Gastroesophageal sphincter (tissue), 3 donors: ENCODE measurements at regions not wholly inside any gene's neighbourhood (a gene's known extent, or its start where the extent isn't known, plus 50 kb on each side); places are given as distances from the start of the nearest gene placed in this dataset.

Experiments used
- POLR2A ChIP-seq, 2 donors: fragments of 450-650 bp; IDR thresholded peaks; one replicate each; pipeline ENCODE4 v1.6.1; 2017; ENCODE audit warnings: antibody characterized with exemption in 2 of 2, mild to moderate bottlenecking in 2 of 2, moderate library complexity in 1 of 2
- POLR2AphosphoS5 ChIP-seq: sonication (generic); formaldehyde crosslinking; IDR thresholded peaks from one replicate; pipeline ENCODE4 v1.6.1; 2017; ENCODE audit warnings: antibody characterized with exemption
- TF ChIP-seq, protein P1 (sequence below), 4 experiments: fragments of 200-600 bp in 2 of 4; fragments of 450-650 bp in 2 of 4; sonication (generic) in 1 of 4; IDR thresholded peaks; one replicate each; pipeline ENCODE4 v1.5.1; 2017 to 2019; ENCODE audit warnings: antibody characterized with exemption in 4 of 4, mild to moderate bottlenecking in 2 of 4, moderate library complexity in 2 of 4

DNA sequence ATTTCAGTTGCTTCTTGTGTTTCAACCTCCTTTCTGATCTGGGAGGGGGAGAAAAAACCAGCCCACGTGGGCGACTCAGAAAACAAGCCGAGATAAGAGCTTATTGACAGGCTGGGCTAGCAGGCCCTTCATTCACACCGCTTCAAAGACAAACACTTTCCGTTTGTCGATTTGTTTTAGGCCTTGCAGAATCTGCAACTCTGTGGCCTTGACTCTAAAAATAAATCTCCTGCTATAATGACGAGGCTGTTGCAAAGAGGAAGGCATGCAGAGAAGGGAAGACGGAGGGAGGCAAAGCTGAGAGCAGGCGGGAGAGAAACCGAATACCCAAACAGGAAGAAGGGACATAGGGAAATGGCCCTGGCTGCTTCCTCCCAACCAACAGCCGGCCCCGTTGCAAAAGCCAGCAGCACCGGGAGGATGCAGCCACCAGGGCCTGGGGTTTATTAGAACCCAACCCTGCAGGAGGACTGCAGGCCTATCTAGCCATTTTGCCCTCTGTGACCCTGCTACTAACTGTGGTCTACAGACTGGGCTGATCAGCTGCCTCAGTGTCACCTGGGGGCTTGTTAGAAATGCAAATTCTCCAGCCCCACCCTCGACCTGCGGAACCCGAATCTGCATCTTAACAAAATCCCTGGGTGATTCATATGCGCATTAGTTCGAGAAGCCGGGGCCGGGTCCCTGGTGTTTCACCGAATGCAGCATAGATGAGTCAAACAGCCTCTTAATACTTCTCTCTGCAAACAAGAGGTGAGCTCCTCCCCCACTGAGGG is 325.5 kb downstream of the BCOR start:
- TF ChIP-seq POLR2A (IDR thresholded peaks at IDR 0.05) (no peak), POLR2AphosphoS5 (no peak)
- TF ChIP-seq, protein P1, sequence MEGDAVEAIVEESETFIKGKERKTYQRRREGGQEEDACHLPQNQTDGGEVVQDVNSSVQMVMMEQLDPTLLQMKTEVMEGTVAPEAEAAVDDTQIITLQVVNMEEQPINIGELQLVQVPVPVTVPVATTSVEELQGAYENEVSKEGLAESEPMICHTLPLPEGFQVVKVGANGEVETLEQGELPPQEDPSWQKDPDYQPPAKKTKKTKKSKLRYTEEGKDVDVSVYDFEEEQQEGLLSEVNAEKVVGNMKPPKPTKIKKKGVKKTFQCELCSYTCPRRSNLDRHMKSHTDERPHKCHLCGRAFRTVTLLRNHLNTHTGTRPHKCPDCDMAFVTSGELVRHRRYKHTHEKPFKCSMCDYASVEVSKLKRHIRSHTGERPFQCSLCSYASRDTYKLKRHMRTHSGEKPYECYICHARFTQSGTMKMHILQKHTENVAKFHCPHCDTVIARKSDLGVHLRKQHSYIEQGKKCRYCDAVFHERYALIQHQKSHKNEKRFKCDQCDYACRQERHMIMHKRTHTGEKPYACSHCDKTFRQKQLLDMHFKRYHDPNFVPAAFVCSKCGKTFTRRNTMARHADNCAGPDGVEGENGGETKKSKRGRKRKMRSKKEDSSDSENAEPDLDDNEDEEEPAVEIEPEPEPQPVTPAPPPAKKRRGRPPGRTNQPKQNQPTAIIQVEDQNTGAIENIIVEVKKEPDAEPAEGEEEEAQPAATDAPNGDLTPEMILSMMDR (IDR thresholded peaks at IDR 0.05), result no peak
